SK-N-SH (cell line): ENCODE measurements at regions not wholly inside any gene's neighbourhood (a gene's known extent, or its start where the extent isn't known, plus 50 kb on each side); places are given as distances from the start of the nearest gene placed in this dataset.

Source experiments
- CTCF ChIA-PET: fragments of 300-600, 350-600 bp; formaldehyde crosslinking; extraction: SDS; loops from one replicate; lab custom pipeline; 2021; lab: Yijun Ruan, JAX
- POLR2A ChIA-PET: fragments of 350-600 bp; sonication (Branson Sonifier 250); formaldehyde crosslinking; extraction: SDS; loops from one replicate; lab custom pipeline; 2020; ENCODE audit warnings: antibody characterized with exemption, inconsistent platforms; lab: Yijun Ruan, JAX
- DNase-seq: peaks from one replicate; pipeline ENCODE4 v3.0.0; 2012
- H2AFZ ChIP-seq: fragments of 200-600 bp; sonication (generic); 2 replicates; pipeline ENCODE4 v1.8.1; 2016; ENCODE audit warnings: antibody characterized with exemption, mild to moderate bottlenecking, low read depth
- H3F3A ChIP-seq: fragments of 200-600 bp; sonication (generic); replicated peaks from 2 replicates; pipeline ENCODE3; 2016; ENCODE audit warnings: antibody characterized with exemption, mild to moderate bottlenecking; ENCODE audit not compliant: insufficient read depth
- H3K27ac ChIP-seq, 2 experiments: fragments of 200-500 bp in 1 of 2; fragments of 200-600 bp in 1 of 2; sonication (Bioruptor generic) in 1 of 2; sonication (generic), shearing (Covaris generic) in 1 of 2; 2 replicates each; pipeline versions ENCODE4 v1.5.1 to v1.6.1; 2014 to 2016; ENCODE audit warnings: low read depth in 2 of 2, inconsistent platforms in 1 of 2, low read length in 1 of 2, mild to moderate bottlenecking in 1 of 2, mixed read lengths in 1 of 2
- H3K27me3 ChIP-seq: fragments of 200-600 bp; sonication (generic), shearing (Covaris generic); 2 replicates; pipeline ENCODE4 v1.6.1; 2016; ENCODE audit warnings: mixed run types; ENCODE audit not compliant: insufficient read depth
- H3K36me3 ChIP-seq, 2 experiments: fragments of 200-500 bp in 1 of 2; fragments of 200-600 bp in 1 of 2; sonication (Bioruptor generic) in 1 of 2; sonication (generic) in 1 of 2; replicated peaks in 1 of 2; 2 replicates each; pipeline versions ENCODE3 to v1.5.1; 2014 to 2016; ENCODE audit warnings: low read length in 1 of 2, mild to moderate bottlenecking in 1 of 2; ENCODE audit not compliant: insufficient read depth in 2 of 2, control insufficient read depth in 1 of 2
- H3K4me1 ChIP-seq, 2 experiments: fragments of 200-500 bp in 1 of 2; fragments of 200-600 bp in 1 of 2; sonication (Bioruptor generic) in 1 of 2; sonication (generic), shearing (Covaris generic) in 1 of 2; 2 replicates each; pipeline versions ENCODE4 v1.5.1 to v1.6.1; 2014 to 2016; ENCODE audit warnings: low read depth in 1 of 2, low read length in 1 of 2, mixed run types in 1 of 2; ENCODE audit not compliant: insufficient read depth in 2 of 2, control insufficient read depth in 1 of 2
- H3K4me2 ChIP-seq: fragments of 200-600 bp; sonication (generic), shearing (Covaris generic); 2 replicates; pipeline ENCODE4 v1.6.1; 2017; ENCODE audit warnings: mixed run types
- H3K4me3 ChIP-seq, 2 experiments: fragments of 200-500 bp in 1 of 2; fragments of 200-600 bp in 1 of 2; sonication (Bioruptor generic) in 1 of 2; sonication (generic), shearing (Covaris generic) in 1 of 2; 2 replicates each; pipeline versions ENCODE4 v1.5.1 to v1.8.1; 2014 to 2016; ENCODE audit warnings: low read depth in 2 of 2, inconsistent platforms in 1 of 2, low read length in 1 of 2, mild to moderate bottlenecking in 1 of 2, mixed read lengths in 1 of 2, moderate library complexity in 1 of 2
- H3K79me2 ChIP-seq: fragments of 200-600 bp; sonication (generic); 2 replicates; pipeline ENCODE4 v1.8.1; 2017; ENCODE audit warnings: mild to moderate bottlenecking; ENCODE audit not compliant: insufficient read depth
- H3K9ac ChIP-seq: fragments of 200-600 bp; sonication (generic); 2 replicates; pipeline ENCODE4 v1.6.1; 2017; ENCODE audit warnings: mixed run types
- H3K9me2 ChIP-seq: fragments of 200-600 bp; sonication (generic); 2 replicates; pipeline ENCODE4 v1.6.1; 2017; ENCODE audit warnings: mixed run types
- H3K9me3 ChIP-seq: fragments of 200-600 bp; sonication (generic); 2 replicates; pipeline ENCODE4 v1.6.1; 2017; ENCODE audit warnings: mixed run types, mild to moderate bottlenecking, moderate library complexity
- H4K20me1 ChIP-seq: fragments of 200-600 bp; sonication (generic); 2 replicates; pipeline ENCODE4 v1.6.1; 2017; ENCODE audit warnings: mild to moderate bottlenecking, mixed run types; ENCODE audit not compliant: insufficient read depth
- CHD2 ChIP-seq: fragments of 150-350 bp; IDR thresholded peaks from 2 replicates; pipeline ENCODE4 v1.6.1; 2018; ENCODE audit warnings: low read length; ENCODE audit not compliant: partially characterized antibody
- CTCF ChIP-seq: fragments of 200-600 bp; sonication (generic); IDR thresholded peaks from 2 replicates; pipeline ENCODE4 v1.6.1; 2017; ENCODE audit warnings: antibody characterized with exemption, mild to moderate bottlenecking, moderate library complexity
- EP300 ChIP-seq, 2 experiments: IDR thresholded peaks; 2 replicates each; pipeline versions ENCODE4 v1.4.0 to v1.6.1; 2012; ENCODE audit warnings: borderline replicate concordance in 1 of 2, low read depth in 1 of 2, low read length in 1 of 2
- FOXJ3 ChIP-seq: sonication (generic); formaldehyde crosslinking; IDR thresholded peaks from 2 replicates; pipeline ENCODE4 v1.5.1; 2020; ENCODE audit warnings: mild to moderate bottlenecking, missing genetic modification reagents
- MEF2A ChIP-seq: IDR thresholded peaks from 2 replicates; pipeline ENCODE4 v1.4.0; 2012; ENCODE audit warnings: low read depth, borderline replicate concordance
- MXI1 ChIP-seq: IDR thresholded peaks from 2 replicates; pipeline ENCODE4 v1.6.1; 2012; ENCODE audit warnings: mild to moderate bottlenecking, low read depth, low read length, improper control_type of control experiment
- PBX3 ChIP-seq: IDR thresholded peaks from 2 replicates; pipeline ENCODE4; 2012
- RAD21 ChIP-seq: IDR thresholded peaks from 2 replicates; pipeline ENCODE4 v1.6.1; 2012; ENCODE audit warnings: mild to moderate bottlenecking, low read length
- RCOR1 ChIP-seq: fragments of 150-350 bp; IDR thresholded peaks from 2 replicates; pipeline ENCODE4 v1.6.1; 2017; ENCODE audit warnings: antibody characterized with exemption, low read length
- REST ChIP-seq: IDR thresholded peaks from 2 replicates; pipeline ENCODE4 v1.6.1; 2012; ENCODE audit warnings: mild to moderate bottlenecking, low read depth, low read length, moderate library complexity
- RFX5 ChIP-seq: IDR thresholded peaks from 2 replicates; pipeline ENCODE4 v1.6.1; 2012; ENCODE audit warnings: mild to moderate bottlenecking, improper control_type of control experiment, low read length
- SMC3 ChIP-seq: IDR thresholded peaks from 2 replicates; pipeline ENCODE4 v1.6.1; 2012; ENCODE audit warnings: low read depth, low read length, improper control_type of control experiment
- TAF1 ChIP-seq: IDR thresholded peaks from 2 replicates; pipeline ENCODE4 v1.6.1; 2012; ENCODE audit warnings: low read depth, mild to moderate bottlenecking, low read length, moderate library complexity, borderline replicate concordance
- TEAD4 ChIP-seq: IDR thresholded peaks from 2 replicates; pipeline ENCODE4 v1.4.0; 2012; ENCODE audit warnings: mild to moderate bottlenecking, borderline replicate concordance; ENCODE audit not compliant: insufficient read depth
- YY1 ChIP-seq: IDR thresholded peaks from 2 replicates; pipeline ENCODE4 v1.4.0; 2012; ENCODE audit warnings: low read depth, mild to moderate bottlenecking
- WGBS: methylation state at CpG from one replicate; pipeline ENCODE4 v1.1.6; 2017; ENCODE audit warnings: low lambda C conversion rate; 5-methylcytosine and 5-hydroxymethylcytosine counted together

- TF ChIP-seq REST (no peak), TAF1 (no peak)
Measured at GRCh38 chr13:105599477-105600037, 935.9 kb downstream of the EFNB2 start (continued).

- no peak overlapping the region for H2AFZ ChIP-seq
- no peaks in the 10 kb centered on the region for H3K9me3 ChIP-seq
- WGBS: 43% methylated on average over 2 of the region's 2 CpGs
- POLR2A ChIA-PET: no interaction called here
- TF ChIP-seq RFX5 (no peak), YY1 (no peak), REST (no peak), FOXJ3 (CRISPR knock-in tag) (no peak), TAF1 (no peak), EP300 (IDR thresholded peaks at IDR 0.05; ENCODE audit: borderline replicate concordance in 1 of 2, low read depth in 1 of 2, low read length in 1 of 2) (no peak), CHD2 (no peak), SMC3 (no peak), CTCF (no peak), RAD21 (no peak), MEF2A (no peak), MXI1 (no peak), TEAD4 (no peak), RCOR1 (no peak), PBX3 (no peak)
- no peak overlapping the region for H3K27ac ChIP-seq
- H3K9me2 ChIP-seq: no peaks in the 10 kb centered on the region
- H3K4me3 ChIP-seq: no peak overlapping the region
- H3K9ac ChIP-seq: no peak overlapping the region
- H3K27me3 ChIP-seq: no peaks in the 10 kb centered on the region
- no peak for DNase-seq
- H3K4me2 ChIP-seq: no peak overlapping the region
- H3F3A ChIP-seq: no peaks in the 10 kb centered on the region
- no peaks in the 10 kb centered on the region for H4K20me1 ChIP-seq
- peaks cover 0 to 5% of the 10 kb centered on the region in 2 experiments; a peak in 2 of 4 replicates for H3K4me1 ChIP-seq
- H3K79me2 ChIP-seq: no peaks in the 10 kb centered on the region
- CTCF ChIA-PET: no interaction called here
- H3K36me3 ChIP-seq: no peaks in the 10 kb centered on the region
Measured at GRCh38 chr13:105598529-105598928, 936.9 kb downstream of the EFNB2 start.
